HepG2 (cell line): ENCODE measurements at regions not wholly inside any gene's neighbourhood (a gene's known extent, or its start where the extent isn't known, plus 50 kb on each side); places are given as distances from the start of the nearest gene placed in this dataset.
"Not testable (repeated sequence)": the region's sequence is repeated elsewhere in the genome, so short reads cannot be mapped to it uniquely, and the experiment has no call there.

Experiments
- KLF11 ChIP-seq: IDR thresholded peaks from 2 replicates; pipeline ENCODE4 v1.6.1; 2016; ENCODE audit warnings: missing compliant biosample characterization
- TARDBP ChIP-seq: sonication (generic); formaldehyde crosslinking; IDR thresholded peaks from 2 replicates; pipeline ENCODE4 v1.8.0; 2022; ENCODE audit warnings: mild to moderate bottlenecking, missing genetic modification reagents
- ZNF484 ChIP-seq: sonication (generic); formaldehyde crosslinking; IDR thresholded peaks from 2 replicates; pipeline ENCODE4 v1.5.1; 2020; ENCODE audit warnings: mild to moderate bottlenecking, low read depth, missing genetic modification reagents, borderline replicate concordance
- TF ChIP-seq, protein P1 (sequence below), 2 experiments: IDR thresholded peaks; 2 replicates each; pipeline ENCODE4 v1.6.1; 2011 to 2012; ENCODE audit warnings: low read length in 2 of 2, borderline replicate concordance in 1 of 2, low read depth in 1 of 2, mild to moderate bottlenecking in 1 of 2, moderate library complexity in 1 of 2

DNA sequence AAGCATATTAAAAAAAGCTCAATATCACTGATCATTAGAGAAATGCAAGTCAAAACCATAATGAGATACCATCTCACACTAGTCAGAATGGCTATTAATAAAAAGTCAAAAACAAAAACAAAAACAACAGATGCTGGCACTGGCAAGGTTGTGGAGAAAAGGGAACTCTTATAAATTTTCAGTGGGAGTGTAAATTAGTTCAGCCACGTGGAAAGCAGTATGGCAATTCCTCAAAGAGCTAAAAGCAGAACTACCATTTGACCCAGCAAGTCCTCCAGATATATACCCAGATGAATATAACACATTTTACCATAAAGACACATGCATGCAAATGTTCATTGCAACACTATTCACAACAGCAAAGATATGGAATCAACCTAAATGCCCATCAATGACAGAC lies 68.7 kb upstream of the MEGF10 start:
- TF ChIP-seq, protein P1, sequence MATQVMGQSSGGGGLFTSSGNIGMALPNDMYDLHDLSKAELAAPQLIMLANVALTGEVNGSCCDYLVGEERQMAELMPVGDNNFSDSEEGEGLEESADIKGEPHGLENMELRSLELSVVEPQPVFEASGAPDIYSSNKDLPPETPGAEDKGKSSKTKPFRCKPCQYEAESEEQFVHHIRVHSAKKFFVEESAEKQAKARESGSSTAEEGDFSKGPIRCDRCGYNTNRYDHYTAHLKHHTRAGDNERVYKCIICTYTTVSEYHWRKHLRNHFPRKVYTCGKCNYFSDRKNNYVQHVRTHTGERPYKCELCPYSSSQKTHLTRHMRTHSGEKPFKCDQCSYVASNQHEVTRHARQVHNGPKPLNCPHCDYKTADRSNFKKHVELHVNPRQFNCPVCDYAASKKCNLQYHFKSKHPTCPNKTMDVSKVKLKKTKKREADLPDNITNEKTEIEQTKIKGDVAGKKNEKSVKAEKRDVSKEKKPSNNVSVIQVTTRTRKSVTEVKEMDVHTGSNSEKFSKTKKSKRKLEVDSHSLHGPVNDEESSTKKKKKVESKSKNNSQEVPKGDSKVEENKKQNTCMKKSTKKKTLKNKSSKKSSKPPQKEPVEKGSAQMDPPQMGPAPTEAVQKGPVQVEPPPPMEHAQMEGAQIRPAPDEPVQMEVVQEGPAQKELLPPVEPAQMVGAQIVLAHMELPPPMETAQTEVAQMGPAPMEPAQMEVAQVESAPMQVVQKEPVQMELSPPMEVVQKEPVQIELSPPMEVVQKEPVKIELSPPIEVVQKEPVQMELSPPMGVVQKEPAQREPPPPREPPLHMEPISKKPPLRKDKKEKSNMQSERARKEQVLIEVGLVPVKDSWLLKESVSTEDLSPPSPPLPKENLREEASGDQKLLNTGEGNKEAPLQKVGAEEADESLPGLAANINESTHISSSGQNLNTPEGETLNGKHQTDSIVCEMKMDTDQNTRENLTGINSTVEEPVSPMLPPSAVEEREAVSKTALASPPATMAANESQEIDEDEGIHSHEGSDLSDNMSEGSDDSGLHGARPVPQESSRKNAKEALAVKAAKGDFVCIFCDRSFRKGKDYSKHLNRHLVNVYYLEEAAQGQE (IDR thresholded peaks at IDR 0.05; ENCODE audit: borderline replicate concordance in 1 of 2, low read depth in 1 of 2, low read length in 2 of 2): not testable (repeated sequence)
- not testable (repeated sequence) for TF ChIP-seq KLF11, ZNF484, TARDBP (CRISPR knock-in tag)
